HCT116 (cell line): ENCODE measurements at regions not wholly inside any gene's neighbourhood (a gene's known extent, or its start where the extent isn't known, plus 50 kb on each side); places are given as distances from the start of the nearest gene placed in this dataset.

ENCODE experiments used
- ATAC-seq: fragments of 200-7000 bp; cut with Tn5 transposase; 2 replicates; pipeline ENCODE4 v1.9.1; 2020; ENCODE audit warnings: mild to moderate bottlenecking, moderate library complexity
- BruUV-seq: library from RNA; stranded (reverse); fragments of 400-500 nt; replicated peaks from 2 replicates; lab custom pipeline; 2021; lab: Mats Ljungman, UMichigan
- CTCF ChIA-PET: fragments of 300-600 bp; sonication (Branson Sonifier 250); formaldehyde crosslinking; loops from one replicate; lab custom pipeline; 2021; ENCODE audit warnings: antibody characterized with exemption; lab: Charles Lee
- POLR2A ChIA-PET: fragments of 300-600, 350-600 bp; sonication (Branson Sonifier 250); formaldehyde crosslinking; loops from one replicate; lab custom pipeline; 2021; ENCODE audit warnings: antibody characterized with exemption; lab: Charles Lee
- RAD21 ChIA-PET, 2 experiments: fragments of 300-600 bp; sonication (Branson Sonifier 250); formaldehyde crosslinking; loops; one replicate each; lab custom pipeline; 2023; ENCODE audit warnings: low total read pairs in 2 of 2; ENCODE audit not compliant: uncharacterized antibody in 2 of 2, unreplicated experiment in 2 of 2, low non-redundant PET in 1 of 2; lab: Charles Lee
- DNase-seq: peaks from one replicate; pipeline ENCODE4 v3.0.0-alpha.2; 2010; ENCODE audit warnings: low read depth, low spot score
- H2AFZ ChIP-seq: fragments of 200-600 bp; shearing (Covaris generic), sonication (generic); 2 replicates; pipeline ENCODE4 v1.6.1; 2017; ENCODE audit warnings: low read depth, mixed run types, mixed read lengths, antibody characterized with exemption, low read length; ENCODE audit not compliant: poor library complexity, severe bottlenecking
- H3K27ac ChIP-seq: 2 replicates; pipeline ENCODE4 v1.5.1; 2012; ENCODE audit warnings: low read depth, low read length
- H3K27me3 ChIP-seq: fragments of 200-600 bp; sonication (generic); 2 replicates; pipeline ENCODE4 v1.6.1; 2016; ENCODE audit warnings: mixed run types, low read length, mixed read lengths; ENCODE audit not compliant: insufficient read depth
- H3K36me3 ChIP-seq, 2 experiments: fragments of 200-500 bp in 1 of 2; fragments of 200-600 bp in 1 of 2; sonication (Bioruptor generic) in 1 of 2; sonication (generic) in 1 of 2; 2 replicates each; pipeline versions ENCODE4 v1.5.1 to v1.6.1; 2014 to 2016; ENCODE audit warnings: low read length in 2 of 2, inconsistent platforms in 1 of 2, mixed read lengths in 1 of 2, mixed run types in 1 of 2; ENCODE audit not compliant: insufficient read depth in 2 of 2, control insufficient read depth in 1 of 2
- H3K4me1 ChIP-seq, 2 experiments: fragments of 200-600 bp in 1 of 2; sonication (generic) in 1 of 2; 2 replicates each; pipeline versions ENCODE4 v1.5.1 to v1.6.1; 2012 to 2017; ENCODE audit warnings: low read length in 2 of 2, inconsistent platforms in 1 of 2, mild to moderate bottlenecking in 1 of 2, mixed read lengths in 1 of 2, mixed run types in 1 of 2, moderate library complexity in 1 of 2; ENCODE audit not compliant: insufficient read depth in 2 of 2, control insufficient read depth in 1 of 2
- H3K4me2 ChIP-seq: fragments of 200-600 bp; sonication (generic); 2 replicates; pipeline ENCODE4 v1.6.1; 2017; ENCODE audit warnings: mixed run types, low read length, mixed read lengths
- H3K4me3 ChIP-seq, 2 experiments: fragments of 200-600 bp in 1 of 2; sonication (generic) in 1 of 2; replicated peaks in 1 of 2; 2 replicates each; pipeline ENCODE4 v1.5.1; 2011 to 2016; ENCODE audit warnings: low read length in 2 of 2, control low read depth in 1 of 2, low read depth in 1 of 2, mild to moderate bottlenecking in 1 of 2, mixed read lengths in 1 of 2, mixed run types in 1 of 2
- H3K79me2 ChIP-seq: fragments of 200-600 bp; sonication (generic); 2 replicates; pipeline ENCODE4 v1.6.1; 2017; ENCODE audit warnings: mild to moderate bottlenecking, mixed run types, low read length, moderate library complexity, mixed read lengths; ENCODE audit not compliant: insufficient read depth
- H3K9ac ChIP-seq: fragments of 200-600 bp; sonication (generic); 2 replicates; pipeline ENCODE4 v1.6.1; 2016; ENCODE audit warnings: low read length, mixed read lengths
- H3K9me2 ChIP-seq: fragments of 200-600 bp; sonication (generic), shearing (Covaris generic); 2 replicates; pipeline ENCODE4 v1.6.1; 2017; ENCODE audit warnings: mixed run types, mild to moderate bottlenecking, moderate library complexity; ENCODE audit not compliant: insufficient read depth
- H3K9me3 ChIP-seq, 2 experiments: fragments of 200-500 bp in 1 of 2; fragments of 200-600 bp in 1 of 2; sonication (Bioruptor generic) in 1 of 2; sonication (generic) in 1 of 2; 2 replicates each; pipeline ENCODE4 v1.6.1; 2014 to 2017; ENCODE audit warnings: low read length in 2 of 2, mixed read lengths in 2 of 2, inconsistent platforms in 1 of 2, low read depth in 1 of 2, mild to moderate bottlenecking in 1 of 2, mixed run types in 1 of 2, moderate library complexity in 1 of 2; ENCODE audit not compliant: control insufficient read depth in 1 of 2, insufficient read depth in 1 of 2
- H4K20me1 ChIP-seq: fragments of 200-600 bp; sonication (generic), shearing (Covaris generic); 2 replicates; pipeline ENCODE4 v1.6.1; 2017; ENCODE audit warnings: mixed run types, mild to moderate bottlenecking, moderate library complexity; ENCODE audit not compliant: insufficient read depth
- CBX3 ChIP-seq: IDR thresholded peaks from 2 replicates; pipeline ENCODE4 v1.6.1; 2012; ENCODE audit warnings: low read depth
- CEBPB ChIP-seq: IDR thresholded peaks from 2 replicates; pipeline ENCODE4 v1.6.1; 2012; ENCODE audit warnings: low read depth
- ELF1 ChIP-seq: IDR thresholded peaks from 2 replicates; pipeline ENCODE4 v1.6.1; 2012; ENCODE audit warnings: low read depth, borderline replicate concordance
- EZH2phosphoT487 ChIP-seq: fragments of 200-600 bp; IDR thresholded peaks from 2 replicates; pipeline ENCODE4 v1.6.1; 2018; ENCODE audit warnings: antibody characterized with exemption, borderline replicate concordance
- JUND ChIP-seq: IDR thresholded peaks from 2 replicates; pipeline ENCODE4 v1.6.1; 2012
- POLR2A ChIP-seq: IDR thresholded peaks from 2 replicates; pipeline ENCODE4 v1.7.0; 2011; ENCODE audit warnings: borderline replicate concordance; ENCODE audit not compliant: insufficient read depth, insufficient read length; ENCODE audit errors: extremely low read depth
- SIN3A ChIP-seq: IDR thresholded peaks from 2 replicates; pipeline ENCODE4 v1.6.1; 2012; ENCODE audit warnings: low read depth
- SRF ChIP-seq: IDR thresholded peaks from 2 replicates; pipeline ENCODE4 v1.6.1; 2012; ENCODE audit warnings: low read depth
- YY1 ChIP-seq: IDR thresholded peaks from 2 replicates; pipeline ENCODE4 v1.6.1; 2011; ENCODE audit warnings: low read length, low read depth, moderate library complexity, mild to moderate bottlenecking; ENCODE audit not compliant: insufficient replicate concordance; ENCODE audit errors: extremely low read depth
- ZFX ChIP-seq: fragments of 450-650 bp; IDR thresholded peaks from 2 replicates; pipeline ENCODE4 v1.6.1; 2017
- ZNF274 ChIP-seq: fragments of 200-500 bp; sonication (Bioruptor generic); IDR thresholded peaks from 2 replicates; pipeline ENCODE4 v1.6.1; 2014; ENCODE audit warnings: mild to moderate bottlenecking, low read depth, low read length, inconsistent platforms
- intact Hi-C: fragments of 100-400 bp; cut with micrococcal nuclease; formaldehyde crosslinking; loops from 2 replicates; pipeline ENCODE4 v1.10.0; 2022
- TF ChIP-seq, protein P1 (sequence below): IDR thresholded peaks from 2 replicates; pipeline ENCODE4 v1.6.1; 2011; ENCODE audit warnings: mild to moderate bottlenecking, low read length, moderate library complexity; ENCODE audit not compliant: insufficient replicate concordance; ENCODE audit errors: extremely low read depth
- TF ChIP-seq, protein P2 (sequence below), 3 experiments: fragments of 200-600 bp in 1 of 3; sonication (generic) in 1 of 3; IDR thresholded peaks in 2 of 3; conservative IDR thresholded peaks in 1 of 3; 2 replicates each; pipeline ENCODE4 v1.5.1; 2012 to 2017; ENCODE audit warnings: low read depth in 2 of 3, low read length in 2 of 3, antibody characterized with exemption in 1 of 3, borderline replicate concordance in 1 of 3, control low read depth in 1 of 3, mild to moderate bottlenecking in 1 of 3, mixed read lengths in 1 of 3, mixed run types in 1 of 3, moderate library complexity in 1 of 3; ENCODE audit not compliant: insufficient read depth in 1 of 3
- TF ChIP-seq, protein P3 (sequence below): IDR thresholded peaks from 2 replicates; pipeline ENCODE4 v1.6.1; 2012

DNA sequence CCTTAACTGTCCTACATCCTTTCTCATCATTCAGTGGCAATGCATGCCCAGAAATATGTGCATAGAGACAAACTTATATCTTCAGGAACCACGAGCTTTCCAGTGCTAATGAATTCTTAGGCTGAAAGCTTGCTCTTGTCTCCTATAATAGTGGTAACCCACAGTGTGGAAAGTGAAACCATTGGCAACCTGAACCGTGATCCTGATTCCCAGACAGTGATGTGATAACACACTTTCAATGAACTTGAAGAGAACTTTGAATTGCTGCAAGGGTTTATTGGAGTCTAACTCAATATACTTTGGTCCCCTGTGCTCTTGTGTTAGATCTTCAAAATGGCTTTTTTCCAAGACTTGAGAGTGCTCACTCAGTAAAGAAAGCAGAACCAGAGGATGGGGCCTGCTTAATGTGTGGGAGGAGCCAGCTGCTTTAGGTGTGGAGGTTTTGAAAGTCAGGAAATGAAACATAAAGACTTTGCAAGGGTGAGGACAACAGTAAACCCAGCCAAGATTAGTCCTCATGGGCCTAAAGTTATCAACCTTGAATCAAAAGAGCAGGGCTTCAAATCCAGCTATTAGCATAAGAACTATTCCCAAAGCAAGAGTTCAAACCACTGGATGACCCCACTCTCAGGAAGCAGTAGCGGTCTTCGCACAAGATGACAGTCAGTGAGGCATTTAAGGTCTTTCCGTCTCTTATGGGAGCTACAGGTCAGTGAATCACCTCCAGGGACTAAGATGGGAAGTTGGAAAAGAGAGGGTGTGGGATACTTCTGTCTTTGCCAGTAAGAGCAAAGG, 332.4 kb upstream of the NRP1 start:
- no peaks in the 10 kb centered on the region for H3K9me3 ChIP-seq
- no peak for DNase-seq
- no peaks in the 10 kb centered on the region for H3K79me2 ChIP-seq
- no peak overlapping the region for H3K27ac ChIP-seq
- no peak overlapping the region for H3K4me3 ChIP-seq
- intact Hi-C loops, result no loop called here
- H3K9me2 ChIP-seq, result no peaks in the 10 kb centered on the region
- H3K36me3 ChIP-seq, result no peaks in the 10 kb centered on the region
- POLR2A ChIA-PET, result no interaction called here
- RAD21 ChIA-PET, result no interaction called here
- no peaks in the 10 kb centered on the region for H3K27me3 ChIP-seq
- CTCF ChIA-PET, result no interaction called here
- H4K20me1 ChIP-seq, result no peaks in the 10 kb centered on the region
- no peak for TF ChIP-seq SRF
- TF ChIP-seq SIN3A, result no peak
- no peak for TF ChIP-seq ZFX
- TF ChIP-seq ELF1, result no peak
- TF ChIP-seq, protein P1, sequence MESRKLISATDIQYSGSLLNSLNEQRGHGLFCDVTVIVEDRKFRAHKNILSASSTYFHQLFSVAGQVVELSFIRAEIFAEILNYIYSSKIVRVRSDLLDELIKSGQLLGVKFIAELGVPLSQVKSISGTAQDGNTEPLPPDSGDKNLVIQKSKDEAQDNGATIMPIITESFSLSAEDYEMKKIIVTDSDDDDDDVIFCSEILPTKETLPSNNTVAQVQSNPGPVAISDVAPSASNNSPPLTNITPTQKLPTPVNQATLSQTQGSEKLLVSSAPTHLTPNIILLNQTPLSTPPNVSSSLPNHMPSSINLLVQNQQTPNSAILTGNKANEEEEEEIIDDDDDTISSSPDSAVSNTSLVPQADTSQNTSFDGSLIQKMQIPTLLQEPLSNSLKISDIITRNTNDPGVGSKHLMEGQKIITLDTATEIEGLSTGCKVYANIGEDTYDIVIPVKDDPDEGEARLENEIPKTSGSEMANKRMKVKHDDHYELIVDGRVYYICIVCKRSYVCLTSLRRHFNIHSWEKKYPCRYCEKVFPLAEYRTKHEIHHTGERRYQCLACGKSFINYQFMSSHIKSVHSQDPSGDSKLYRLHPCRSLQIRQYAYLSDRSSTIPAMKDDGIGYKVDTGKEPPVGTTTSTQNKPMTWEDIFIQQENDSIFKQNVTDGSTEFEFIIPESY, result no peak
- TF ChIP-seq POLR2A, result no peak
- TF ChIP-seq EZH2phosphoT487, result no peak
- no peak for TF ChIP-seq JUND
- TF ChIP-seq ZNF274, result no peak
- TF ChIP-seq CEBPB, result no peak
- TF ChIP-seq, protein P2, sequence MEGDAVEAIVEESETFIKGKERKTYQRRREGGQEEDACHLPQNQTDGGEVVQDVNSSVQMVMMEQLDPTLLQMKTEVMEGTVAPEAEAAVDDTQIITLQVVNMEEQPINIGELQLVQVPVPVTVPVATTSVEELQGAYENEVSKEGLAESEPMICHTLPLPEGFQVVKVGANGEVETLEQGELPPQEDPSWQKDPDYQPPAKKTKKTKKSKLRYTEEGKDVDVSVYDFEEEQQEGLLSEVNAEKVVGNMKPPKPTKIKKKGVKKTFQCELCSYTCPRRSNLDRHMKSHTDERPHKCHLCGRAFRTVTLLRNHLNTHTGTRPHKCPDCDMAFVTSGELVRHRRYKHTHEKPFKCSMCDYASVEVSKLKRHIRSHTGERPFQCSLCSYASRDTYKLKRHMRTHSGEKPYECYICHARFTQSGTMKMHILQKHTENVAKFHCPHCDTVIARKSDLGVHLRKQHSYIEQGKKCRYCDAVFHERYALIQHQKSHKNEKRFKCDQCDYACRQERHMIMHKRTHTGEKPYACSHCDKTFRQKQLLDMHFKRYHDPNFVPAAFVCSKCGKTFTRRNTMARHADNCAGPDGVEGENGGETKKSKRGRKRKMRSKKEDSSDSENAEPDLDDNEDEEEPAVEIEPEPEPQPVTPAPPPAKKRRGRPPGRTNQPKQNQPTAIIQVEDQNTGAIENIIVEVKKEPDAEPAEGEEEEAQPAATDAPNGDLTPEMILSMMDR (IDR thresholded peaks at IDR 0.05 in 2 of 3, conservative IDR thresholded peaks at IDR 0.05 in 1 of 3; ENCODE audit: borderline replicate concordance in 1 of 3, insufficient read depth in 1 of 3, low read depth in 2 of 3, low read length in 2 of 3), result no peak
- TF ChIP-seq CBX3, result no peak
- no peak for TF ChIP-seq YY1
- TF ChIP-seq, protein P3, sequence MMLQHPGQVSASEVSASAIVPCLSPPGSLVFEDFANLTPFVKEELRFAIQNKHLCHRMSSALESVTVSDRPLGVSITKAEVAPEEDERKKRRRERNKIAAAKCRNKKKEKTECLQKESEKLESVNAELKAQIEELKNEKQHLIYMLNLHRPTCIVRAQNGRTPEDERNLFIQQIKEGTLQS, result no peak
- no peak overlapping the region for H2AFZ ChIP-seq
- no peaks in the 10 kb centered on the region for H3K4me1 ChIP-seq
- H3K9ac ChIP-seq, result no peak overlapping the region
- no TSS peak for BruUV-seq
- H3K4me2 ChIP-seq, result no peak overlapping the region
- no peak for ATAC-seq
